Kidney epithelial cell (primary cell): ENCODE measurements at regions not wholly inside any gene's neighbourhood (a gene's known extent, or its start where the extent isn't known, plus 50 kb on each side); places are given as distances from the start of the nearest gene placed in this dataset.

ENCODE experiments used
- DNase-seq: peaks from one replicate; pipeline ENCODE4 v3.0.0-alpha.2; 2010; ENCODE audit warnings: low read depth
- H3K27me3 ChIP-seq: 2 replicates; pipeline ENCODE4 v1.6.0; 2011; ENCODE audit warnings: low read length; ENCODE audit not compliant: control insufficient read depth, insufficient read depth
- H3K36me3 ChIP-seq: 2 replicates; pipeline ENCODE4 v1.5.1; 2011; ENCODE audit warnings: low read length; ENCODE audit not compliant: control insufficient read depth, insufficient read depth
- H3K4me3 ChIP-seq: 2 replicates; pipeline ENCODE4 v1.5.1; 2011; ENCODE audit warnings: low read depth, mild to moderate bottlenecking, control low read depth, low read length
- TF ChIP-seq, protein P1 (sequence below): IDR thresholded peaks from 2 replicates; pipeline ENCODE4 v1.5.1; 2011; ENCODE audit warnings: mild to moderate bottlenecking, moderate library complexity, low read length, control low read depth, inconsistent platforms; ENCODE audit not compliant: insufficient read depth, poor library complexity, severe bottlenecking

DNA sequence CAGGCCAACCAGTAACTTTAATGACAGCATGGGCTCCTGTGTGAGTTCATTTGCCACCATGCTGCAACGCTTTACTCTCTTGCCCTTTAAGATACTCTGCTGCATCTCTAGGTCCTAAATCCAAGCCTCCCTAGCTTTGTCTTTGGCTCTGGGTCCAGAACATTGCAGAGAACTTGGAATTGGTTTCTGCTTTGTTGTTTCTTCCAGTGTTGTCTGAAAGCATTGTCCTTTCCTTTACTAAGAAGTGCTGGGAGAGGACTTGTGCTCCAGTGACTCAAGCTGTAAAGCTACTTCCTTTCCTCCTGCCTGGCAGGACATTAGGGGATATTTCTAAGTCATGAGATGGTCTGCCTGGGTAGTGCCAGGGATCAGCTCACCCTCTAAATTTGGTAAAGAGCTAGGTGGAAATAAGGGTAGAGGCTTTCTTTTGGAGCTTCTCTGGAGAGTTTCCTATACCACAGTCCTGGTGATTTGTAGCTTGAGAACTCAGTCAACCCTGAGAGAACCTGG lies 202.5 kb upstream of the CADM1 start:
- TF ChIP-seq, protein P1, sequence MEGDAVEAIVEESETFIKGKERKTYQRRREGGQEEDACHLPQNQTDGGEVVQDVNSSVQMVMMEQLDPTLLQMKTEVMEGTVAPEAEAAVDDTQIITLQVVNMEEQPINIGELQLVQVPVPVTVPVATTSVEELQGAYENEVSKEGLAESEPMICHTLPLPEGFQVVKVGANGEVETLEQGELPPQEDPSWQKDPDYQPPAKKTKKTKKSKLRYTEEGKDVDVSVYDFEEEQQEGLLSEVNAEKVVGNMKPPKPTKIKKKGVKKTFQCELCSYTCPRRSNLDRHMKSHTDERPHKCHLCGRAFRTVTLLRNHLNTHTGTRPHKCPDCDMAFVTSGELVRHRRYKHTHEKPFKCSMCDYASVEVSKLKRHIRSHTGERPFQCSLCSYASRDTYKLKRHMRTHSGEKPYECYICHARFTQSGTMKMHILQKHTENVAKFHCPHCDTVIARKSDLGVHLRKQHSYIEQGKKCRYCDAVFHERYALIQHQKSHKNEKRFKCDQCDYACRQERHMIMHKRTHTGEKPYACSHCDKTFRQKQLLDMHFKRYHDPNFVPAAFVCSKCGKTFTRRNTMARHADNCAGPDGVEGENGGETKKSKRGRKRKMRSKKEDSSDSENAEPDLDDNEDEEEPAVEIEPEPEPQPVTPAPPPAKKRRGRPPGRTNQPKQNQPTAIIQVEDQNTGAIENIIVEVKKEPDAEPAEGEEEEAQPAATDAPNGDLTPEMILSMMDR, result no peak
- DNase-seq, result no peak
- no peaks in the 10 kb centered on the region for H3K27me3 ChIP-seq
- H3K36me3 ChIP-seq, result no peaks in the 10 kb centered on the region
- no peak overlapping the region for H3K4me3 ChIP-seq

GRCh38 chr11:115705200-115705599 lies 201.0 kb upstream of the CADM1 start:
- TF ChIP-seq, protein P1, result no peak

GRCh38 chr11:115700981-115701875 lies 197.0 kb upstream of the CADM1 start:
- H3K27me3 ChIP-seq, result no peaks in the 10 kb centered on the region
- DNase-seq, result no peak
- no peak overlapping the region for H3K4me3 ChIP-seq
- no peaks in the 10 kb centered on the region for H3K36me3 ChIP-seq
- TF ChIP-seq, protein P1, result no peak

More at GRCh38 chr11:115705200-115705599, 201.0 kb upstream of the CADM1 start:
- no peak overlapping the region for H3K4me3 ChIP-seq
- H3K36me3 ChIP-seq, result no peaks in the 10 kb centered on the region
- no peaks in the 10 kb centered on the region for H3K27me3 ChIP-seq
- DNase-seq, result no peak

- TF ChIP-seq, protein P1, result no peak
- Histone ChIP-seq H3K27me3 (peaks cover 2% of the 10 kb centered on the region), H3K36me3 (no peaks in the 10 kb centered on the region), H3K4me3 (no peak overlapping the region)
- DNase-seq, result no peak
These were observed 196.3 kb upstream of the CADM1 start for GRCh38 chr11:115700496-115700895.

DNA sequence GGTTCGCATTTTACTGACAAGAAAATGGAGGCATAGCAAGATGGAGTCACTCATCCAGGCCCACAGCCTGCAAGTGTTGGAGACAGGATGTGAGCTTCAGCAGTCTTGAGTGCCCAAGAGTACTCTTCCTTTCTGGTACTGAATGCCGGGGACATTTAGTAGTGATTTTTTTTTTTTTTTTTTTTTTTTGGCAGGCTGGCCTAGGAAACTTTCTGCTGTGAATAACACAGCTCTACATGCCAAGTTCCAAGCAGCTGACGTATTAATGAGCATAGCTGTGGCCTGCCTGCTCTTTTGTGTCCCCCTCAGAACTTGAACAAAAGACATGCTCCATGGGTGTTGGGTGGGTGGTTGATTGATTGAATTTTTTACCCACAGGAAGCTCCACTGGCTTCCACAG lies 195.5 kb upstream of the CADM1 start:
- no peak overlapping the region for H3K4me3 ChIP-seq
- H3K27me3 ChIP-seq, result peaks cover 2% of the 10 kb centered on the region
- TF ChIP-seq, protein P1, result no peak
- no peaks in the 10 kb centered on the region for H3K36me3 ChIP-seq
- DNase-seq, result no peak

GRCh38 chr11:115699326-115699725 lies 195.1 kb upstream of the CADM1 start:
- TF ChIP-seq, protein P1, result no peak
- DNase-seq, result no peak
- H3K4me3 ChIP-seq, result no peak overlapping the region
- peaks cover 2% of the 10 kb centered on the region for H3K27me3 ChIP-seq
- no peaks in the 10 kb centered on the region for H3K36me3 ChIP-seq
